ENCODE measurements at regions not wholly inside any gene's neighbourhood (a gene's known extent, or its start where the extent isn't known, plus 50 kb on each side); places are given as distances from the start of the nearest gene placed in this dataset.
"Not testable (repeated sequence)": the region's sequence is repeated elsewhere in the genome, so short reads cannot be mapped to it uniquely, and the experiment has no call there.

DNA sequence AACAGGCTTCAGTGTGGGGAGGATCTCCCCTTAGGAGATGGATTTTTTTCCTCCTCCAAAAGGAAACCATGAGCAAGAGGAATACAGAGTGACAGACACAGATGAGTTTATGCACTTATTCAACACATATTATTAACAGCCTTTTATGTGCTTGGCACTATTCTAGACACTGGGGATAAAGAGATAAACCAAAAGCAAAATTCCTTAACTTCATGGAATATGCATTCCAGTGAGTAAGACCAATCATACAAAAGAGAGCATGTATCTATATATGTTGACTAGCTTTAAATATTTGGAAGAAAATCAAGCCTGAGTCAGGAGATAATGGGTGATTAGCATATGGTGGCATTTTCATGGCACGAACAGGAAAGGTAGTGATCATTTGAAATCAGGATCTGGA lies 284.4 kb upstream of the RASGRP1 start:
- no peak overlapping the region for H3K4me3 Mint-ChIP-seq (ENCODE audit: unreplicated experiment)
- TF ChIP-seq CTCF (IDR thresholded peaks at IDR 0.05), result no peak
- no peaks in the 10 kb centered on the region for H3K36me3 Mint-ChIP-seq (ENCODE audit: unreplicated experiment)
- H3K4me1 Mint-ChIP-seq (ENCODE audit: unreplicated experiment), result peaks cover 43% of the 10 kb centered on the region
- H3K27me3 Mint-ChIP-seq (ENCODE audit: unreplicated experiment), result no peaks in the 10 kb centered on the region
- no peaks in the 10 kb centered on the region for H3K9me3 Mint-ChIP-seq (ENCODE audit: unreplicated experiment)
- no peak overlapping the region for H3K27ac Mint-ChIP-seq (ENCODE audit: unreplicated experiment)
- no peak for DNase-seq (ENCODE audit: extremely low spot score, unreplicated experiment)

DNA sequence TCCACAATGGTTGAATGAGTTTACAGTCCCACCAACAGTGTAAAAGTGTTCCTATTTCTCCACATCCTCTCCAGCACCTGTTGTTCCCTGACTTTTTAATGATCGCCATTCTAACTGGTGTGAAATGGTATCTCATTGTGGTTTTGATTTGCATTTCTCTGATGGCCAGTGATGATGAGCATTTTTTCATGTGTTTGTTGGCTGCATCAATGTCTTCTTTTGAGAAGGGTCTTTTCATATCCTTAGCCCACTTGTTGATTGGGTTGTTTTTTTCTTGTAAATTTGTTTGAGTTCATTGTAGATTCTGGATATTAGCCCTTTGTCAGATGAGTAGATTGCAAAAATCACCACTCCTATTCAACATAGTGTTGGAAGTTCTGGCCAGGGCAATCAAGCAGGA lies 287.6 kb upstream of the RASGRP1 start:
- H3K4me1 Mint-ChIP-seq (ENCODE audit: unreplicated experiment), result peaks cover 20% of the 10 kb centered on the region
- H3K27me3 Mint-ChIP-seq (ENCODE audit: unreplicated experiment); H3K27ac Mint-ChIP-seq (ENCODE audit: unreplicated experiment); DNase-seq (ENCODE audit: extremely low spot score, unreplicated experiment); H3K4me3 Mint-ChIP-seq (ENCODE audit: unreplicated experiment); H3K9me3 Mint-ChIP-seq (ENCODE audit: unreplicated experiment); H3K36me3 Mint-ChIP-seq (ENCODE audit: unreplicated experiment): not testable (repeated sequence)

DNA sequence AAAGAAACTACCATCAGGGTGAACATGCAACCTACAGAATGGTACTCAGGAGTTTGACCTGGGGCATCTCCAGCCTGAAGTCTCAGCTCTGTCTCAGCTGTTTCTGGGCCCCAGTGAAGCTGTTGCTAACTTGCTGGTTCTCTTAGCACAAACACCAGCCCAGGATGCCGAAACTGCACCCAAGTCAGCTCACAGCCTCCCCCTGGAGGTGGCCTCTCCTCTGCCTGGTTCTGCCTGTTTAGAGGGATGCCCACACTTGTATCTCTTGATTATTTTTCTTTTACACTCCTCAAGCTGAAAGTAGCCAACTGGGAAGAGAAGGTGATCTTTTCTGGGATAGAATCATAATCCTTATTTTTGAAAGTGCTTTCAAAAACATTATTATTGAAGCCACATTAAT lies 289.0 kb upstream of the RASGRP1 start:
- Mint-ChIP-seq H3K27me3 (ENCODE audit: unreplicated experiment) (no peaks in the 10 kb centered on the region), H3K4me3 (ENCODE audit: unreplicated experiment) (no peak overlapping the region), H3K36me3 (ENCODE audit: unreplicated experiment) (no peaks in the 10 kb centered on the region), H3K9me3 (ENCODE audit: unreplicated experiment) (no peaks in the 10 kb centered on the region), H3K27ac (ENCODE audit: unreplicated experiment) (no peak overlapping the region), H3K4me1 (ENCODE audit: unreplicated experiment) (peaks cover 14% of the 10 kb centered on the region)
- peak; percentile 51 for TF ChIP-seq CTCF (IDR thresholded peaks at IDR 0.05)
- no peak for DNase-seq (ENCODE audit: extremely low spot score, unreplicated experiment)

- no peak for DNase-seq (ENCODE audit: extremely low spot score, unreplicated experiment)
- TF ChIP-seq CTCF (IDR thresholded peaks at IDR 0.05), result no peak
- no peaks in the 10 kb centered on the region for H3K27me3 Mint-ChIP-seq (ENCODE audit: unreplicated experiment)
- H3K9me3 Mint-ChIP-seq (ENCODE audit: unreplicated experiment), result no peaks in the 10 kb centered on the region
- no peak overlapping the region for H3K27ac Mint-ChIP-seq (ENCODE audit: unreplicated experiment)
- no peaks in the 10 kb centered on the region for H3K36me3 Mint-ChIP-seq (ENCODE audit: unreplicated experiment)
- H3K4me3 Mint-ChIP-seq (ENCODE audit: unreplicated experiment), result no peak overlapping the region
- H3K4me1 Mint-ChIP-seq (ENCODE audit: unreplicated experiment), result peaks cover 11% of the 10 kb centered on the region
Measured at GRCh38 chr15:38854506-38854905, 289.9 kb upstream of the RASGRP1 start.

- no peaks in the 10 kb centered on the region for H3K27me3 Mint-ChIP-seq (ENCODE audit: unreplicated experiment)
- H3K4me1 Mint-ChIP-seq (ENCODE audit: unreplicated experiment), result peaks cover 34% of the 10 kb centered on the region
Measured at GRCh38 chr15:38857814-38858213, 293.2 kb upstream of the RASGRP1 start.

More at GRCh38 chr15:38857814-38858213, 293.2 kb upstream of the RASGRP1 start:
- Mint-ChIP-seq H3K9me3 (ENCODE audit: unreplicated experiment) (no peaks in the 10 kb centered on the region), H3K27ac (ENCODE audit: unreplicated experiment) (no peak overlapping the region), H3K4me3 (ENCODE audit: unreplicated experiment) (no peak overlapping the region), H3K36me3 (ENCODE audit: unreplicated experiment) (no peaks in the 10 kb centered on the region)
- no peak for DNase-seq (ENCODE audit: extremely low spot score, unreplicated experiment)
- TF ChIP-seq CTCF (IDR thresholded peaks at IDR 0.05), result no peak

Data from osteocyte (in vitro differentiated cells).